ENCODE measurements at regions not wholly inside any gene's neighbourhood (a gene's known extent, or its start where the extent isn't known, plus 50 kb on each side); places are given as distances from the start of the nearest gene placed in this dataset.
"Not testable (repeated sequence)": the region's sequence is repeated elsewhere in the genome, so short reads cannot be mapped to it uniquely, and the experiment has no call there.

DNA sequence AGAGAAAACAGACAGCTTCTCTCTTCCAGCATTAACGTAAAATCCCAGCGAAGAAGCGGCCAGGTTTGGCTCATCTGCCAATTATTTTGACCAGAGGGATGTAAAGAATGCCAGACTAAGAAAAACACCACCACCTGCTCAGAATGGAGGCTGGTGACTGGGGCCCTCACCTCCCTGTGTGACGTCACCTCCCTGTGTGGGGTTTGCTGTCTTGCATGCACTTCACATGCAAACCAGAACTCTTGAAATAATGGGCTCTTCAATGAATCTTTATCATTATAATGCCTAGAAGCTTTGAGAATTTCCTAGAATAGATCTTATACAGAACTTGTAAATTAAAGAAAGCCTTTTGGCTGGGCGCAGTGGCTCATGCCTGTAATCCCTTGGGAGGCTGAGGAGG is 101.8 kb upstream of the WAC start:
- ATAC-seq (replicated peaks) (no peak), DNase-seq (no peak)
- peaks cover 6 to 7% of the 10 kb centered on the region in 2 donors for H3K4me1 Mint-ChIP-seq (ENCODE audit: low read depth in 2 of 2)
- no peak overlapping the region for H3K27ac Mint-ChIP-seq
- H3K9me3 Mint-ChIP-seq, result no peaks in the 10 kb centered on the region
- peaks cover 5% of the 10 kb centered on the region for H3K36me3 Mint-ChIP-seq (ENCODE audit: insufficient read depth)
- H3K27me3 Mint-ChIP-seq, result peaks cover under 1 to 9% of the 10 kb centered on the region in 2 donors
- H3K4me3 Mint-ChIP-seq, result no peak overlapping the region

DNA sequence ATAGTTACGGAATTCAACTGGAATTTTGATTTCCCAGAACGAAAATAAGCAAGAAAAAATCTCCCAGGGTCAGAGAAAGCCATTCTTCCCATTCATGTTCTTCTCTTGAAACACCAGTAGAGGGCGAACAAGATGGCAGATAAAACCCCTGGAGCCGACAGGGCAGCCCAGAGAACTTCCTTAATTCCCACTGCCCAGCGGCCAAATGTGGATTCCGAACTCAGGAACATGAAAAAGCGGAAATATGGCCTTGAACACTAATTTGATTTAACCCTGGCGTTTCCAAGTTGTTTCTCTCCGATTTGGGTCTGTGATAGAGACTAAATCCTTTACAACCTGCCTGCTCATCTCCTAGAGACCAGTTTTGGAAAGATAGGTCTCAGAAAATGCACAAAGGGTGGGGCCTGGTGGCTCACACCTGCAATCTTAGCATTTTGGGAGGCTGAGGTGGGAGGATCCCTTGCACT is 100.7 kb upstream of the WAC start:
- Mint-ChIP-seq H3K4me1 (ENCODE audit: low read depth in 2 of 2) (peaks cover 6 to 7% of the 10 kb centered on the region in 2 donors), H3K4me3 (peak overlapping the region; percentile 52 to 55), H3K27me3 (peaks cover 10 to 13% of the 10 kb centered on the region in 2 donors), H3K27ac (no peak overlapping the region), H3K36me3 (ENCODE audit: insufficient read depth) (peaks cover 8% of the 10 kb centered on the region), H3K9me3 (no peaks in the 10 kb centered on the region)
- ATAC-seq (replicated peaks) (peak; percentile 60), DNase-seq (peak in 2 of 3 experiments; percentile 4 to 12)

DNA sequence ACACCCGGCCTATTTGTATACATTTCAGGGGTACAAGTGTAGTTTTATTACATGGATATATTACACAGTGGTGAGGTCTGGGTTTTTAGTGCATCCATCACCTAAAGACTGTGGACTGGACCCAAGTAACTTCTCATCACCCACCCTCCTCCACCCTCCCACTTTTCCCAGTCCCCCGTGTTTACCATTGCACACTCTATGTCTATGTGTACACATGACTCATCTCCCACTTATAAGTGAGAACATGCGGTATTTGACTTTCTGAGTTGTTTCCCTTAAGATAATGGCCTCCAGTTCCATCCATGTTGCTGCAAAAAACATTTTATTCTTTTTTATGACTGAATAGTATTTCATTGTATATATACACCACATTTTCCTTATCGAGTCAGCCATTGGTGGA is 98.9 kb upstream of the WAC start:
- Mint-ChIP-seq H3K9me3 (no peaks in the 10 kb centered on the region), H3K27me3 (peaks cover 22 to 25% of the 10 kb centered on the region in 2 donors), H3K27ac (no peak overlapping the region), H3K36me3 (ENCODE audit: insufficient read depth) (peaks cover 8% of the 10 kb centered on the region), H3K4me1 (ENCODE audit: low read depth in 2 of 2) (peaks cover 6 to 7% of the 10 kb centered on the region in 2 donors), H3K4me3 (no peak overlapping the region)
- DNase-seq (no peak), ATAC-seq (replicated peaks) (no peak)

DNA sequence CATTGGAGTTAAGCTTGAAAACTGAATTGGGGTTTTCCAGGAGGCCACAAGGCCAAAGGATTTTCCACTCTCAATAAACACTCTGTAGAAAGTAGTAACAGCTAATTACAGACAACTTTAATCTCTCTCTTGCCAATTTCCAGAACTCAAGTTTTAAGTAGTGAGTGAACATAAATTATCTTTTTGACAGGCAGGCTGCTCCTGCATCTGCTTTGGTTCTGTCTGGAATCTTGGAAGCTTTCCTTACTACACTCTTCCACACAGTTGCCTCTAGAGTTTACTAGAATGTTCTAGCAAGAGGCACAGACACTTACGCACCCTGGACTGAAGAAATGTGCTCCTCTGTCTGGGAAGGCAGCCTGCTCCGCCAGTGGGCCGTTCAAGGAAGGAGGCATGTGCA is 90.5 kb upstream of the WAC start:
- ATAC-seq (replicated peaks), result no peak
- Mint-ChIP-seq H3K4me3 (no peak overlapping the region), H3K4me1 (ENCODE audit: low read depth in 2 of 2) (peaks cover 0 to 2% of the 10 kb centered on the region in 2 donors), H3K27me3 (peaks cover 35 to 43% of the 10 kb centered on the region in 2 donors), H3K27ac (no peak overlapping the region), H3K9me3 (no peaks in the 10 kb centered on the region), H3K36me3 (ENCODE audit: insufficient read depth) (no peaks in the 10 kb centered on the region)
- no peak for DNase-seq

DNA sequence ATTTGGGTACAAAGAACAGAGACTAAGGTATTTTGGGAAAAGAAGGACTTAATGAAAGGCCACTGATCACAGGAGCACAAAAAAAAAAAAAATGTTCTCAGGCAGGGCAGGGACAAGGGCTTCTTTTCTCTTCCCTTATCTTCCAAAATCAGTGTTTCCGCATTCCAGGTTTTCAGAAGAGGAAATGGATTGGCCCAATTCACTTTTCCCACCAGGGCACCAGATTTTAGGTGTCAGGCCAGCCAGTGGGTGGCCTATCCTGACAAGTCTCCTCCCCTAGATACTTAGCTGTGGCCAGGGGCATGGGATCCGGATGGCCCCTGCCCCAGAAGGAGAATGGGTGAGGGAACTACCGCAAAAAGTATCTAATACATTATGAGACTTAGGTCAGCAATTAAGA is 88.9 kb upstream of the WAC start:
- Mint-ChIP-seq H3K9me3 (no peaks in the 10 kb centered on the region), H3K4me3 (no peak overlapping the region), H3K27me3 (peaks cover 28 to 34% of the 10 kb centered on the region in 2 donors), H3K36me3 (ENCODE audit: insufficient read depth) (no peaks in the 10 kb centered on the region), H3K4me1 (ENCODE audit: low read depth in 2 of 2) (peaks cover 0 to 2% of the 10 kb centered on the region in 2 donors), H3K27ac (no peak overlapping the region)
- no peak for DNase-seq
- no peak for ATAC-seq (replicated peaks)

DNA sequence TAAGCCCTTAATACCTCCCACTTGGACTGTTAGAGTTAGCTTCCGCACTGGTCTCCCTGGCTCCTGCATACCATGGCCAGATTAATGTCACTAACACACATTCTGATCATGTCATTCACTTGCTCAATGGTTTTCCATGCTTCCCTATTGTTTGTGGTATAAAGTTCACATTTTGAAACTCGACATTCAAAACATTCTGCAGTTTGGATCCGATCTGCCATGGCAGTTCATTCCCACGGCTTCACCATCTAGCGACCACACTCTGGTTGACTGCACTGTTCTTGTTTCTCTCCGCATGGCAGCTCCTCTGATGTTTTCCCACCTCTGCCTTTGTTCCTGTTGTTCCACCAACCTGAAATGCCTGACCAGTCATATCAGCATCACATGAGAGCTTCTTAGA is 87.4 kb upstream of the WAC start:
- ATAC-seq (replicated peaks) (no peak), DNase-seq (no peak)
- Mint-ChIP-seq H3K27ac (no peak overlapping the region), H3K27me3 (peaks cover 28 to 32% of the 10 kb centered on the region in 2 donors), H3K4me3 (no peak overlapping the region), H3K9me3 (no peaks in the 10 kb centered on the region), H3K36me3 (ENCODE audit: insufficient read depth) (no peaks in the 10 kb centered on the region), H3K4me1 (ENCODE audit: low read depth in 2 of 2) (no peaks in the 10 kb centered on the region)

DNA sequence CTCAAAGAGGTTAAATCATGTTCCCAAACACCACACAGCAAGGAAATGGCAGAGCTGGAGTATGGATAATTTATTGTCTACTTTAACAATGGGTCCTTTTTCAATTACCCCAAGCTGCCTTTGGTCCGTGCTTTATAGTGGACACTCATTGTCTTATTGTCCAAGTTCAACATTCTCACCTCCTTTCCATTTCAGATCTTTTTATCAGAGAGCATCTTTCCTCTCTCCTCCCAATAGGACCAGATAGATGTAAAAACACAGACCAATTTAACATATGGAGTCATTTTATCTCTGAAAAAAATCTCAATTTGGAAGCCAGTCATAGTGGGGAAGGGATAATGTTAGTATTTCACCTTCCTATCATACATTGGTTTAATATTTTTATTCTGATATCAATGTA is 83.5 kb upstream of the WAC start:
- Mint-ChIP-seq H3K9me3 (no peaks in the 10 kb centered on the region), H3K27ac (no peak overlapping the region), H3K36me3 (ENCODE audit: insufficient read depth) (no peaks in the 10 kb centered on the region), H3K4me1 (ENCODE audit: low read depth in 2 of 2) (no peaks in the 10 kb centered on the region), H3K27me3 (peaks cover 40 to 44% of the 10 kb centered on the region in 2 donors), H3K4me3 (no peak overlapping the region)
- ATAC-seq (replicated peaks) (no peak), DNase-seq (no peak)

DNA sequence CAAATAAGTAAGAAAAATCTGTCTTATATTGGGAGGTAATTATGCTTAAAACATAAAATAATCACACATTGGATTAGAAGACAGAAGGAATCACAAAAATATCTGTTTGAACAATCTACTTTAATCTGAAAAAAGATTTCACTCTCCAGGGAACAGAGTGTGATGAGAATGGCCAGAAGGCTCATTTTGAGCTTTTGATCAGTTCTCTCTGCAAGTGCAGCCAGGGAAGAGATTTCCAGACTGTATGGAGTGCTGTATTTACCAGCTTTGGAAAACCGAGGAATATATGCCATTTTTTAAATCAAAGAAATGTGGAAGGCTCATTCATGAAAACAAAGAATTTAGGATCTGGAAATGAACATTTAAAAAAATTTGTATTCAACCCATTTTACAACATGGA is 83.0 kb upstream of the WAC start:
- Mint-ChIP-seq H3K27ac (no peak overlapping the region), H3K36me3 (ENCODE audit: insufficient read depth) (no peaks in the 10 kb centered on the region), H3K4me1 (ENCODE audit: low read depth in 2 of 2) (no peaks in the 10 kb centered on the region), H3K9me3 (no peaks in the 10 kb centered on the region), H3K27me3 (peaks cover 46 to 48% of the 10 kb centered on the region in 2 donors), H3K4me3 (no peak overlapping the region)
- ATAC-seq (replicated peaks), result no peak
- DNase-seq, result no peak

DNA sequence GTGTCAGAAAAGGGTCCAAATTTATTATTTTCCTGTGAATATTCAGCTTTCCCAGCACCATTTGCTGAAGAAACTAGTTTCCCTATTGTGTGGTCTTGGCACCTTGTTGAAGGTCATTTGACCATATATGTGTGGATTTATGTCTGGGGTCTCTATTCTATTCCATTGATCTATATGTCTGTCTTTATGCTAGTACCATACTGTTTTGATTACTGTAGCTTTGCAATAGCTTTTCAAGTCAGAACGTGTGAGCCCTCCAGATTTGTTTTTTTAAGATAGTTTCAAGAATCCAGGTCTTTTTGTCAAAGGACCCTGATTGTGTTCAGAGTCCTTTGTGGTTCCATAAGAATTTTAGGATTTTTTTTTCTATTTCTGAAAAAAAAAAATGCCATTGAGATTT is 79.0 kb upstream of the WAC start:
- DNase-seq (no peak), ATAC-seq (replicated peaks) (no peak)
- Mint-ChIP-seq H3K27ac (no peak overlapping the region), H3K9me3 (no peaks in the 10 kb centered on the region), H3K36me3 (ENCODE audit: insufficient read depth) (no peaks in the 10 kb centered on the region), H3K4me3 (no peak overlapping the region), H3K27me3 (peaks cover 48 to 57% of the 10 kb centered on the region in 2 donors), H3K4me1 (ENCODE audit: low read depth in 2 of 2) (no peaks in the 10 kb centered on the region)

DNA sequence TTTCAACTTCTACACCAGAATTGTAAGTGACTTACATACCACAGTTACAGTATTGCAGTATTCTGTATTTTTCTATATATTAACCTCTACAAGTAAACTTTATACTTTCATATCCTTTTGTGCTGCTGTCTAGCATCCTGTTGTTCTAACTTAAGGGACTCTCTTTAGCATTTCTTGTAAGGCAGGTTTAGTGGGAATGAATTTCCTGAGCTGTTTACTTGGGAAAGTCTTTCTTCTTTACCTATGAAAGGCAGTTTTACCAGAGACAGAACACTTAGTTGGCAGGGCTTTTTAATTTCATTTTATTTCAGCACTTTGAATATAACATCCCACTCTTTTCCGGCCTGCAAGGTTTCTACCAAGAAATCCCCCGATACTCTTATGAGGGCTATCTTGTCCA is 75.8 kb upstream of the WAC start:
- H3K4me1 Mint-ChIP-seq (ENCODE audit: low read depth in 2 of 2), result no peaks in the 10 kb centered on the region
- no peak overlapping the region for H3K27ac Mint-ChIP-seq
- ATAC-seq (replicated peaks) (no peak), DNase-seq (no peak)
- H3K36me3 Mint-ChIP-seq (ENCODE audit: insufficient read depth), result no peaks in the 10 kb centered on the region
- H3K27me3 Mint-ChIP-seq, result peaks cover 58 to 66% of the 10 kb centered on the region in 2 donors
- H3K9me3 Mint-ChIP-seq, result no peaks in the 10 kb centered on the region
- no peak overlapping the region for H3K4me3 Mint-ChIP-seq

DNA sequence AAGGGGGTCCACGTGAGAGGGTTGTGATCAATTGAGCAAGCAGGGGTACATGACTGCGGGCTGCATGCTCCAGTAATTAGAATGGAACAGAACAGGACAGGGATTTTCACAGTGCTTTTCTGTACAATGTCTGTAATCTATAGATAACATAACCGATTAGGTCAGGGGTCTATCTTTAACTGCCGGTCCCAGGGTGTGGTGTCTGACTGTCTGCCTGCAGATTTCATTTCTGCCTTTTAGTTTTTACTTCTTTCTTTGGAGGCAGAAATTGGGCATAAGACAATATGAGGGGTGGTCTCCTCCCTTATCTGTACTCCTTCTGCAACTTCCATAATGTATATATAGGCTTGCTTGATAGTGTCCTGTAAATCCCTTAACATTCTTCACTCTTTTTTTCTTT is 75.0 kb upstream of the WAC start:
- H3K4me1 Mint-ChIP-seq (ENCODE audit: low read depth in 2 of 2); H3K36me3 Mint-ChIP-seq (ENCODE audit: insufficient read depth); H3K9me3 Mint-ChIP-seq; DNase-seq; H3K27ac Mint-ChIP-seq; H3K4me3 Mint-ChIP-seq; ATAC-seq (replicated peaks): not testable (repeated sequence)
- H3K27me3 Mint-ChIP-seq, result peaks cover 55 to 72% of the 10 kb centered on the region in 2 donors

DNA sequence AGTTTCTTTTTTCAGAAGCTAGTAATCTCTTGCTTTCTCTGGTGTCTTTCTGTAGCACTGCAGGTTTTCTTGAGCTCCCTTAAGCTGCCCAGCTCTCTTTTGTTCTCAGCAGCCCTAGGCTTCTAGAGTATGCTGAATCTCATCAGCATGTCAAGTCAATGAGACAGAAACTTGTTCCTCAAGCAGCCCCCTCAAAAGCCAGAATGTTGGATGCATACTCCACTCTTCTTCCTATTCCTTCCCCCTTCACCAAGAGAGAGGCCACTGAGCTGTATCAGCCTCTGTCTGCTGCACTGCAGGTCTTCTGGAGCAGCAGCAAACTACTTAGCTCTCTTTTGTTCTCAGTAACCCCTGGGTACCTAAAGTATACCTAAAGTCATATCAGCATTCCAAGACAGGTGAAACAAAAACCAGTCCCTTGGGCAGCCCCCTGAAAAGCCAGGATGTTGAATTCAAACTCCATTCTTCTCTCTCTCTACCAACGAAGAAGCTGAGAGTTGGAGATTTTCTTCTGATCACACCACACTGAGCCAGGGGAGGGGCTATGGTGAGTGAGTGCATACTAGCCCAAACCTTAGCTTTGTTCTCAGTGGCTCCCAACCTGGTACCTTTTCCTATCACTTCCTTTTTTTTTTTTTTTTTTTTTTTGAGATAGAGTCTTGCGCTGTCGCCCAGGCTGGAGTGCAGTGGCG is 73.3 kb upstream of the WAC start:
- no peaks in the 10 kb centered on the region for H3K9me3 Mint-ChIP-seq
- no peaks in the 10 kb centered on the region for H3K36me3 Mint-ChIP-seq (ENCODE audit: insufficient read depth)
- ATAC-seq (replicated peaks), result no peak
- H3K27me3 Mint-ChIP-seq, result peaks cover 48 to 71% of the 10 kb centered on the region in 2 donors
- no peak overlapping the region for H3K4me3 Mint-ChIP-seq
- no peaks in the 10 kb centered on the region for H3K4me1 Mint-ChIP-seq (ENCODE audit: low read depth in 2 of 2)
- DNase-seq, result no peak
- no peak overlapping the region for H3K27ac Mint-ChIP-seq

DNA sequence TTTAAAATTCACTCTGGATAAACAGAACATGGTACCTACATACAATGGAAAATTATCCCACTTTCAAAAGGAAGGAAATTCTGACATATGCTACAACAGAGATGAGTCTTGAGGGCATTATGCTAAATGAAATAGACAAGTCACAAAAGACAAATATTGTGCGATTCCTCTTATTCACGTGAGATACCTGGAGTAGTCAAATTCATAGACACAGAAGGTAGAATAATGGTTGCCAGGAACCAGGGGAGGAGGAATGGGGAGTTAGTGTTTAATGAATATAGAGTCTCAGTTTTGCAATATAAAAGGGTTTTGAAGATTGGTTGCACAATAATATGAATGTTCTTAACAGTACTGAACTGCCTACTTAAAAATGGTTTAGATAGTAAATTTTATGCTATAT is 69.8 kb upstream of the WAC start:
- H3K27ac Mint-ChIP-seq, result no peak overlapping the region
- H3K36me3 Mint-ChIP-seq (ENCODE audit: insufficient read depth), result no peaks in the 10 kb centered on the region
- no peaks in the 10 kb centered on the region for H3K9me3 Mint-ChIP-seq
- H3K4me1 Mint-ChIP-seq (ENCODE audit: low read depth in 2 of 2), result no peaks in the 10 kb centered on the region
- H3K4me3 Mint-ChIP-seq, result no peak overlapping the region
- ATAC-seq (replicated peaks), result no peak
- no peak for DNase-seq
- H3K27me3 Mint-ChIP-seq, result peaks cover 34 to 68% of the 10 kb centered on the region in 2 donors

DNA sequence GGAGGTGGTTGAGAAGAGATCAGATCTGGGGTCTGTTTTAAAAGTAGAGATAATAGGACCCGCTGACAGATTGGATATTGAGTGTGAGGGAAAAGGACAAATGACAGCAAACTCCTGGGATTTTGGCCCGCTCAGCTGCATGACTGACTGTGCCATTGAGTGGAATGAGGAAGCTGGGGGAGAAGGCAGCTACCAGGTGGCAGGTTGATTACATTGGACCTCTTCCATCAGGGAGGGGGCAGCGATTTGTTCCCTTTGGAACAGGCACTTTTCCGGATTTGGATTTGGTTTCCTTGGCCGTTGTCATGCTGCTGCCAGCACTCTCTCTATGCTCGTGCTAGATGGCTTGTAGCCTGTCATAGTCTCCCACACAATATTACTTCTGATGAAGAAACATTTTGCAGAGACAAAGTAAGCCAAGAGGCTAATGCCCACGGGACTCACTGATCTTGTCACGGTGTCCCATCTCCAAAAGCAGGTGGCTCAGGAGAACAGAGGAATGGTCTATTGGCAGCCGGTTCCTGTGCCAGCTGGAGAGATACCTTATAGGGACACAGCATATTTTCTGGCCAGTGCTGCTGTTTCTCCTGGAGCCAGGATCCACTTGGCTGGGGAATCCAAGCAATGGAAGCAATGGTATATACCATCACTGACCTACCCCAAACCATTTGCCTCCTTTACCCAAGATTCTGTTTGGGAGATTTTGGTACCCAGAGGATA is 69.1 kb upstream of the WAC start:
- Mint-ChIP-seq H3K4me1 (ENCODE audit: low read depth in 2 of 2) (no peaks in the 10 kb centered on the region), H3K27ac (no peak overlapping the region), H3K4me3 (no peak overlapping the region), H3K36me3 (ENCODE audit: insufficient read depth) (no peaks in the 10 kb centered on the region), H3K27me3 (peaks cover 27 to 61% of the 10 kb centered on the region in 2 donors), H3K9me3 (no peaks in the 10 kb centered on the region)
- DNase-seq, result no peak
- ATAC-seq (replicated peaks), result no peak
